Renal cortex interstitium (tissue), 11 donors: ENCODE measurements at regions not wholly inside any gene's neighbourhood (a gene's known extent, or its start where the extent isn't known, plus 50 kb on each side); places are given as distances from the start of the nearest gene placed in this dataset.

Source experiments
- DNase-seq, 11 donors: peaks; one replicate each; pipeline ENCODE4 v3.0.0-alpha.2; 2013; ENCODE audit warnings: low read depth in 9 of 11, low spot score in 4 of 11; ENCODE audit errors: extremely low read depth in 1 of 11

GRCh38 chr10:3950676-3951275 lies 165.8 kb upstream of the KLF6 start:
- DNase-seq: no peak

GRCh38 chr10:3949711-3950110 lies 164.7 kb upstream of the KLF6 start:
- DNase-seq: peak in 1 of 11 donors; percentile 16

- no peak for DNase-seq
These were observed 163.8 kb upstream of the KLF6 start for GRCh38 chr10:3948843-3949242.

GRCh38 chr10:3946234-3947229 lies 161.5 kb upstream of the KLF6 start:
- no peak for DNase-seq

GRCh38 chr10:3945026-3945425 lies 160.0 kb upstream of the KLF6 start:
- no peak for DNase-seq

- DNase-seq: no peak
These were observed 159.6 kb upstream of the KLF6 start for GRCh38 chr10:3944591-3944990.

- DNase-seq: no peak
These were observed 158.8 kb upstream of the KLF6 start for GRCh38 chr10:3943695-3944257.

- DNase-seq: no peak
These were observed 158.0 kb upstream of the KLF6 start for GRCh38 chr10:3942937-3943489.

GRCh38 chr10:3941676-3942075 lies 156.7 kb upstream of the KLF6 start:
- DNase-seq: no peak

- DNase-seq: no peak
These were observed 151.5 kb upstream of the KLF6 start for GRCh38 chr10:3936422-3937040.

GRCh38 chr10:3935933-3936359 lies 150.9 kb upstream of the KLF6 start:
- no peak for DNase-seq

- peak in 3 of 11 donors; percentile 19 to 34 (median 25) for DNase-seq
These were observed 150.1 kb upstream of the KLF6 start for GRCh38 chr10:3935141-3935540.

GRCh38 chr10:3933733-3934132 lies 148.7 kb upstream of the KLF6 start:
- no peak for DNase-seq

GRCh38 chr10:3932597-3933375 lies 147.8 kb upstream of the KLF6 start:
- no peak for DNase-seq

- no peak for DNase-seq
These were observed 146.9 kb upstream of the KLF6 start for GRCh38 chr10:3931901-3932300.

- DNase-seq: no peak
These were observed 146.2 kb upstream of the KLF6 start for GRCh38 chr10:3931224-3931623.

GRCh38 chr10:3928569-3928968 lies 143.6 kb upstream of the KLF6 start:
- no peak for DNase-seq

GRCh38 chr10:3928078-3928477 lies 143.1 kb upstream of the KLF6 start:
- no peak for DNase-seq
